ENCODE measurements at regions not wholly inside any gene's neighbourhood (a gene's known extent, or its start where the extent isn't known, plus 50 kb on each side); places are given as distances from the start of the nearest gene placed in this dataset.
"Not testable (repeated sequence)": the region's sequence is repeated elsewhere in the genome, so short reads cannot be mapped to it uniquely, and the experiment has no call there.

GRCh38 chr4:28248269-28248668 lies 1387.6 kb downstream of the STIM2 start:
- DNase-seq: no peak

GRCh38 chr4:28250646-28251045 lies 1390.0 kb downstream of the STIM2 start:
- no peak for DNase-seq

GRCh38 chr4:28251831-28252230 lies 1391.2 kb downstream of the STIM2 start:
- no peak for DNase-seq

GRCh38 chr4:28254003-28254402 lies 1393.4 kb downstream of the STIM2 start:
- DNase-seq: no peak

- DNase-seq: no peak
These were observed 1395.7 kb downstream of the STIM2 start for GRCh38 chr4:28256295-28256694.

GRCh38 chr4:28259951-28260350 lies 1399.3 kb downstream of the STIM2 start:
- DNase-seq: no peak

GRCh38 chr4:28267166-28267565 lies 1406.5 kb downstream of the STIM2 start:
- DNase-seq: no peak

GRCh38 chr4:28269426-28269825 lies 1408.8 kb downstream of the STIM2 start:
- DNase-seq: no peak

GRCh38 chr4:28277931-28278330 lies 1417.3 kb downstream of the STIM2 start:
- no peak for DNase-seq

- DNase-seq: no peak
These were observed 1418.0 kb downstream of the STIM2 start for GRCh38 chr4:28278676-28279075.

- no peak for DNase-seq
These were observed 1418.6 kb downstream of the STIM2 start for GRCh38 chr4:28279249-28279648.

- not testable (repeated sequence) for DNase-seq
These were observed 1425.6 kb downstream of the STIM2 start for GRCh38 chr4:28286266-28286665.

- no peak for DNase-seq
These were observed 1427.2 kb downstream of the STIM2 start for GRCh38 chr4:28287831-28288233.

- no peak for DNase-seq
These were observed 1435.6 kb downstream of the STIM2 start for GRCh38 chr4:28296239-28296638.

- DNase-seq: no peak
These were observed 1450.3 kb downstream of the STIM2 start for GRCh38 chr4:28310926-28311325.

GRCh38 chr4:28312497-28312896 lies 1451.9 kb downstream of the STIM2 start:
- not testable (repeated sequence) for DNase-seq

- no peak for DNase-seq
These were observed 1453.4 kb downstream of the STIM2 start for GRCh38 chr4:28313729-28314713.

GRCh38 chr4:28317221-28317620 lies 1456.6 kb downstream of the STIM2 start:
- no peak for DNase-seq

- DNase-seq: no peak
These were observed 1473.6 kb downstream of the STIM2 start for GRCh38 chr4:28334249-28334648.

- no peak for DNase-seq
These were observed 1481.1 kb downstream of the STIM2 start for GRCh38 chr4:28341784-28342183.

- no peak for DNase-seq
These were observed 1489.8 kb downstream of the STIM2 start for GRCh38 chr4:28350485-28350884.

GRCh38 chr4:28351102-28351501 lies 1490.5 kb downstream of the STIM2 start:
- no peak for DNase-seq

GRCh38 chr4:28351826-28352225 lies 1491.2 kb downstream of the STIM2 start:
- no peak for DNase-seq

GRCh38 chr4:28354880-28355656 lies 1494.4 kb downstream of the STIM2 start:
- no peak for DNase-seq

Measured in stimulated activated CD8-positive, alpha-beta memory T cell treated with anti-CD3 and anti-CD28 coated beads, Interleukin-4, amount 100 ng/mL, for 48 hours (primary cell).